ENCODE measurements at regions not wholly inside any gene's neighbourhood (a gene's known extent, or its start where the extent isn't known, plus 50 kb on each side); places are given as distances from the start of the nearest gene placed in this dataset.

DNA sequence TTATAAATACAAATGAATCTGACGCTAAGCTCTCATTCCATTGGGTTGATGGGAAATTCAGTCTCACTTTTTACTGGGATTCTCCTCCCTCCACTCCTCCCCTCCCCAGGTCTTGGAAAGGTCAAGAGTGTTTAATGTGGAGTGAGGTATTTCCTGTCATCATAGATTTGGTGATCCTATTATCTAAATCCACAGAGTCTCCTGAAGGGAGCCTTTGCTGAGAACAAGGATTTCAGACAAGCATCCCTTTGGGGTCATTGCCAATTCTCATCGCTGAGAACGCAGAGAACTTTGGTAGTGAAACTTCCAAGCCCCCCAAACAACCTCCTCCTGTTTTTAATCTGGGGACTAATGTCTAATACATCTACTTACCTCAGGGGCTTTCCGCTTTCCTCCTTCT, 297.9 kb downstream of the OTOL1 start:
- intact Hi-C loops (cut with DNase I) = no loop called here
- DNase-seq = no peak

DNA sequence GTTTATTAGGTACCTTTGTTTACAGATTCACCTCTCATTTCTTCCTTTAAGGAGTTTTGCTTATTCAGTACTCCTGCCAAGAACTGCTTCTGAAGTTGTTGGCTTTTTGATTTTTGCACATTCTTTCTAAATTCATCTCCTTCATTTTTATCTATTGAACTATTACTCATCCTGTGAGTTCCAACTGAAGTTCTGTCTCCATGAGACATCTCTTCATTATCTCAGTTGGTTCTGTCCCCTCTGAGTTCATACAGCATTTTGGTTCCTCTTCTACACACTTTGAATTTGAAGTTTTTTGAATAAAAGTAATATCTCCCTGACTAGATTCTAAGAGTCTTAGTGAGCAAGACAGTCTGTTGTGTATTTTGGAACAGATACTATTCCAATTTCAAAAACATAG, 299.7 kb downstream of the OTOL1 start:
- intact Hi-C loops (cut with DNase I) = no loop called here
- DNase-seq = no peak

DNA sequence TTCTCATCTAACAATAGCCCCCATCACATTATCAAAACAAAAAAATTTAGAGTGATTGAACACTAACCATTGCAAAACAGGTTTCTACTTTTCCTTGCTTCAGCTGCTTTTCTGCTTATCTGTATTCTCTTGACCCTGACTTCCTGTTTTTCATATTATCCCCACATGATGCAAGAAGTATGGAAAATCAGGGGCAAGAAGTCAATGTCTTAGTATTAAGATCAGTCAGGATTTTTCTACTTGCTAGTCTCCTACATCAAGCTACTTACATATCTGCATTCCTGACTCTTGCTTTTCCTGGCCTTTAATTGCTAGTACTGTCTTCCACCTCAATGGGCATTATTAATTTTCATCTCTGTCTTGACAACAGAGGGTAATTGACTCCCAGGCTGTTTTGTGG, 300.2 kb downstream of the OTOL1 start:
- no peak for DNase-seq
- intact Hi-C loops (cut with DNase I) = no loop called here

DNA sequence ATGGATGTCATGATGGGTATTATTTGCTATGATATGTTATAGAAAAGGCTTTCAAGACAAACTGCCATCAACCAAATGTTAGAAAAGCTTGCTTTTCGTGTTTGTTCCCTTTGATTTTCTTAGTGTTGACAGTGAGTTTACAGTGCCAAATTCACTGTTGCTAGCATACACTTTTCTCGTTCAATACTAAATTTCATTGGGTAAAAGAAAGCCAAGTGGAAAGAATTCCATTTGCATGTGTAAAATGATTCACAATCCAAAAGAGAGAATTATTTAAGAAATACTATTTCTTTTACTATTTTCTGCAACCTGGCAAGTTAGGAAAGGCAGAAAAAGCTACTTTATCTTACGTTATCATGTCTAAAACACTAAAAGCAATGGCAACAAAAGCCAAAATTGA, 301.4 kb downstream of the OTOL1 start:
- DNase-seq = no peak
- intact Hi-C loops (cut with DNase I) = no loop called here

DNA sequence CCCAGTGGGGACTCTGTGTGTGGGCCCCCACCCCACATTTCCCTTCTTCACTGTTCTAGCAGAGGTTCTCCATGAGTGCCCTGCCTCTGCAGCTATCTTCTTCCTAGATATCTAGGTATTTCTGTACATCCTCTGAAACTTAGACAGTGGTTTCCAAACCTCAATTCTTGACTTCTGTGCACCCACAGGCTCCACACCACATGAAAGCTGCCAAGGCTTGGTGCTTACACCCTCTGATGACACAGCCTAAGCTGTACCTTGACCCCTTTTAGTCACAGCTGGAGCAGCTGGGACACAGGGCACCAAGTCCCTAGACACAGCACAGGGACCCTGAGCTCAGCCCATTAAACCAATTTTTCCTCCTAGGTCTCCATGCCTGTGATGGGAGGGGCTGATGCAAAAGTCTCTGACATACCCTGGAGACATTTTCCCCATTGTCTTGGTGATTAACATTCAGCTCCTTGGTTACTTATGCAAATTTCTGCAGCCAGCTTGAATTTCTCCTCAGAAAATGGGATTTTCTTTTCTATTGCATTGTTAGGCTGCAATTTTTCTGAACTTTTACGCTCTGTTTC, 304.5 kb downstream of the OTOL1 start:
- intact Hi-C loops (cut with DNase I) = no loop called here
- no peak for DNase-seq

DNA sequence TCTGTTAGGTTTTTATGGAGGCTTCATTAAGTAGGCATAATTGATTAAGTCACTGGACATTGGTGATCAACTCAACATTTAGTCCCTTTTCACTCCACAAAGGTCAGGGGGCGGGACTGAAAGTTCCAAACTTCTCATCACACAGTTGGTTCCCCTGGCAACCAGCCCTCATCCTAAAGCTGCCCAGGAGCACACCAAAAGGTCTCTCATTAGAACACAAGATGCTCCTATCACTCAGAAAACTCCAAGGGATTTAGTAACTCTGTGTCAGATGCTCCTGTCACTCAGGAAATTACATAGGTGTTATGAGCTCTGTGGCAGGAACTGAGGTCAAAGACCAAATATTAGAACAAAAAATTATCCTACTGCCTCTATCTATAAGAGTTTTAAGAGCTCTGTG, 321.5 kb downstream of the OTOL1 start:
- peak in 1 of 10 donors; percentile 24 for DNase-seq
- intact Hi-C loops (cut with DNase I) = no loop called here

DNA sequence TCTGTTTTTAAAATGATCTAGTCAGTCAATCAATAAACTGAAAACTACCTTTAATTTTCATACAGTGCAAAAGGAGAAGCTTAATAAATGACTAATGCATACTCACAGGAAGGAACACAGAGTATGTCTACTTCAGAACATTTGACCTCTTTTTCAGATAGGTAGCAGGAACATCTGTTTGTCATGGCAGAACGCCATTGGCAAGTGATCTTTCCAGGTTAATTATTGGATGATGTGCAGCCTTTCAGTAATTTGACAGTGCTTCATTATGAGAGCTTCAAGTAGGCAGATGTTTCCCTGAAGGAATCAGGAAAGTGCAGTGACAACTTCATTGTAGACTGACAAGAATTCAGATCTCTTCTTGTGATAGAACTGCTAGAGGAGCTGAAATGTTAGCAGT, 325.0 kb downstream of the OTOL1 start:
- intact Hi-C loops (cut with DNase I) = no loop called here
- no peak for DNase-seq

DNA sequence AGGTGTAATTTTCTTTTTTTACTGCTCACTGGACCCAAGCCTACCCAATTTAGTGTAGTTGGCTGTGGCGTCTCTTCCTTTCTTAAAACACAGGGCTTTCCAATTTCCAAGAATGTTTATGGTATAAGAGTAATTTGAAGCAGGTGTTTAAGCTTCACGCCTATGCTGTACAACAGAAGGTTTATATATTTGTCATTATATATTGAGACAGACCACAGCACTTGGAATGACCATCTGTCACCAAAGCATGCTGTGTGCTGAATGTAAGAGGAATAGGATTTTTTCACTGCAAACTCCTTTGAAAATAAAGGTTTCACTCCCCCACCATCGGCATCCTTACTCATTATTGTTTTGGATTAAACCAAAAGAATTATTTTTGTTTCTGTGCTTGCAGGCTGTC, 325.7 kb downstream of the OTOL1 start:
- intact Hi-C loops (cut with DNase I) = no loop called here
- peak in 1 of 10 donors; percentile 19 for DNase-seq

DNA sequence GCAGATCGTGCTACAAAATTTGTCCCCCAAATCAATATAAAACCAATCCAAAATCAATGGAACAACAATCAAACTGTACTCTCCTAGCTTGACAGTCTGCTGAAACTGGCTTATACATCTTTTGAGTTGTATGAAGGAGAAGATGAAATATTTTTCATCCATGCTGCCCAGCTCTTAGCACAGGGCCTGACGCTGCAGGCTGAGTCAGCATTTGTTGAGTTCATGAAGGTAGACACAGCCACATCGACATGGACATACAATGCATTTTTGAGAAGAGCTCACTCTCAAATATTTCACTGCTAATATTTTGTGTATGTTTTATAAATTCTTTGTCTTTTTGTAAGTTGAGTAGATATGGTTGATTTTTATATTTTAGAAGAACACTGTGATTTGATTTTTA, 327.3 kb downstream of the OTOL1 start:
- intact Hi-C loops (cut with DNase I) = no loop called here
- DNase-seq = peak in 1 of 10 donors; percentile 12

DNA sequence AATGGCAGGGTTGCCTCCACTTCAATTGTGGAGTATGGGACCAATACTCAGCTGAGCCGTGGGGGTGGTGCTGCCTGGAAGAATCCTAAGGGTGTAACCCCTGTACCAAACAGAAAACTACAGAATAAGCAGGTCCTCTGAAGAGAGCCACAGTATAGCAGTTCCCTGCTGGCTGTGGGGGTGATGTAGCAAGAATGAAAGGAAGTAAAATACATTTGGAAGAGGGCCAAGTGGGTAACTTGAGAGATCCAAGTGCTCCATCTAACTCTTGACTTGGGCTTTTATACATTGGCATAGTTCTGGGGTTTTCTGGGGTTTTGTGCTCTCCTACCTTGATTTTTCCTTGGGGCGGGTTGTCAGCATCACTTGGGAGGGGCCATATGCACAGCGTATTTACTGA, 341.4 kb downstream of the OTOL1 start:
- intact Hi-C loops (cut with DNase I) = no loop called here
- DNase-seq = no peak

DNA sequence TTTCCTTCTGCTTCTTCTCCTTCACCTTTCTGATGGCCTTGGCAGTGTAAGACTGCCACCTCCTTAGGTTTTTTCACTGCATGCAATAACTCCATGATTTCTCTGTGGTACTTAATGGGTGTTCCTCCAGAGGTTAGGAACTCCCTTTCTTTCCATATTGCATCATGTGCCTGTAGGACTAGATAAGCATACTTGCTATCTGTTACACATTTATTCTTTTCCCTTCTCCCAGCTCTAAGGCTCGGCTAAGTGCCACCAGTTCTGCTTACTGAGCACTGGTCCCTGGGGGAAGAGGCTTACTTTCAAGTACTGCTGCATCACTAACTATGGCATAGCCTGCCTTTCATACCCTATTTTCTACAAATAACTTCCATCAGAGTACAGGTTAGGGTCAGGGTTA, 351.8 kb downstream of the OTOL1 start:
- no peak for DNase-seq
- intact Hi-C loops (cut with DNase I) = no loop called here

DNA sequence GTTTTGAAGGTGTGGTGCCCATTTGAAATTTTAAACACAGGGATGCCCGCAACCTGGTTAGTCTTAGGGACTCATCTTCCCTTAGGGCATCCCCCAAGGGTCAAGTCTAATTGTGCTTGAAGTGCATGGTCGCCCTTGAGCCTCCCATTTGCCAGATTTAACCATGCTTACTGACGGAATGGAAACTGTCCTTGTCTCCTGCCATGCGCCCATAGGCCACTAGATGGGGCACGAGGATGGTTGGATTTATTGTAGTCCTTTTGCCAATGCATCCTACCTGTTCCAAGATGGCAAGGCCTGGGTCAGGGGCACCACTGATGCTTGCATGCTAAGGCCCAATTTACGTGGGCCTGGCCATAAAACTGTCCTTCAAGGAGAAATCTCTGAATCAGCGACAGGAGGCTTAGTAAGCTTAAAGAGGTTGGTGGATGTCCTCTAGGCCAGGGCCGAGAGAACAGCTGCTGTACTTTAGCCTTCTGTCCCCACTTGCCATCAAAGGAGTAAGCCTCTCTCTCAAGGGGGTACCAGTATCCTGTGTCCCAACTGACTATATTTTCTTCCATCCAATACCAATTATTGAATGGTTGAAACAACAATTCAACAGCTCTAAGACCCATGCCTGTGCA, 355.4 kb downstream of the OTOL1 start:
- peak in 9 of 10 donors; percentile 33 to 90 (median 46) for DNase-seq
- intact Hi-C loops (cut with DNase I) = no loop called here

DNA sequence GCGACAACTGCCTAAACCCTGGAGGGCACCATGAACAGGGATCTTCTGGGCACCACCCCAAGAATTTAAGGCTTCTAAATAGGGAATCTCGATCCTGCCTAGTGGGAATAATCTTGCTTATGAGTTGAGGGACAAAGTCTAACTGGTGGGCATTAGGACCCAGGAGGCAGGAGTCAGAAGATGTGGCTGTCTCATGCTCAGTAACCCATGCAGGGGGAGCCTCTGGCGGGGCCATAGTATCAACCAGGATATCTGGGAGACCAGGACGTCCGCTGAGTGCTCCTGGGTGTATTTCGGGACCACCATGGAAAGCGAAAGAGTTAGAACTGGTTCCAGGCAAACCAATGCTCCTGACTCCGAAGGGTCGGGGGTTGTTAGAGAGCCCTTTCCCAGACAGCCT, 356.1 kb downstream of the OTOL1 start:
- DNase-seq = peak in 1 of 10 donors; percentile 81
- intact Hi-C loops (cut with DNase I) = no loop called here

DNA sequence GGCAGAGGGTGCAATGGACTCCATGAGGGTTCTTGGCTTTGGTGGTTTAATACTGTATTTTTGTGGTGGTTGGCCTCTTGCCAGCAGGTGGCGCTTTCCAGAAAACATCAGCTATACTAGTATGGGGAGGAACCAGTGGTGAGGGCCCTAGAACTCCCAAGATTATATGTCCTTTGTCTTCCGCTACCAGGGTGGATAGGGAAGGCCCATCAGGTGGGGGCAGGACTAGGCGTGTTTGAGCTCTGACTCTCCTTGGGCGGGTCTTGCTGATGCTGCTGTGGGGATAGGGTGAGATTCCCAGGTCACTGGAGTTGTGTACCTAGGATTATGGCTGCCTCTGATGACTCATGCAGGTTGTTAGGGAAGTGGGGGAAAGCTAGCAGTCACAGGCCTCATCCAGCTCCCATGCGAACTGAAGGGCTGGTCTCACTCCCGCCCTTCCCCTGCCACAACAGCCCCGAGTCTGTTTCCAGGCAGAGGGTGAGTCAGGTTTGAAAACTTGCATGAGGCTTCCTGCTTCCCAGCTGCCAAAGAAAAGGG, 357.7 kb downstream of the OTOL1 start:
- intact Hi-C loops (cut with DNase I) = no loop called here
- no peak for DNase-seq

DNA sequence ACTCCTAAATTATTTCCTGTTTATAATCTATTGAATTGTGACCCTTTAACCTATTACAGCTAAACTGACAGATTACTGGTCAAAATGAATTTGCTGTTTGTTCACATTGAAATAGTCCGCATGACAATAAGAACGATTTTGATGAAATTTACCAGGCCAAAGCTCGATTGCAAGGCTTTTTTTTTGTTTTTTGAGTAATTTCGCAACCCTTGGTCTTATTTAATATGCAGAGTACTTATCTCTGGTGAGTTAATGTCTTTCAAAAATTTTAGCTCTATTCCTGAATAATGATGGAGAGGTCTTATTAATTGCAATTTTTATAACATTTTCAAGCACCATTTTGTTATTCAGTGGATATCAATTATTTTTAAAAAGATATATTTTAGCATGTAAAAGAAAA, 362.4 kb downstream of the OTOL1 start:
- no peak for DNase-seq
- intact Hi-C loops (cut with DNase I) = no loop called here

DNA sequence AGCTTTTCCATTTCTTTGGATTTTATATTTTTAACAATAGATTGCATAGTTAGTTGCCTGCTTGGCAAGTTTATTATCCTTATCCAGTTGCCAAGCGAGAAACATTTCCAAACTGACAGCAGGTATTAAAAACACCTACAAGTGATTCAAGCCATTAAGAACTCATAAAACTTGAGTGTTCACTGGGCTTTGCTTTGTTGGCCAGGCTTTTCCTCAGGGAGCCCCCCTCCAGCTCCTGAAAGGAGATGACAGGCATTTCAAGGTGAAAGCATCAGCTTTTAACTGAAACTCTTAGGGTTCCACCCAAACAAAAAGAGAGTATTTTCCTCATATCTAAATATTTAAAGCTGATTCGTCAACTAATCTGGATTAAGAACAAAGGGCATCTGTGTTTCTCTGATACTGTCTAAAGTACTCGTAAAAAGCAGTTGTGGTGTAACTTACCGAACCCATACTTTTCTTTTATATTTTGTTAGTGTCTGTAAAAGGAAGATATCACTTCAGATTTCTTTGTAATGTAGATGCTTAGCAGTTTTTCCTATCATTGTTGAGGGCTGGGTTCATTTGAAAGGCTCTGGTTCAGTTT, 363.4 kb downstream of the OTOL1 start:
- DNase-seq = no peak
- intact Hi-C loops (cut with DNase I) = no loop called here

DNA sequence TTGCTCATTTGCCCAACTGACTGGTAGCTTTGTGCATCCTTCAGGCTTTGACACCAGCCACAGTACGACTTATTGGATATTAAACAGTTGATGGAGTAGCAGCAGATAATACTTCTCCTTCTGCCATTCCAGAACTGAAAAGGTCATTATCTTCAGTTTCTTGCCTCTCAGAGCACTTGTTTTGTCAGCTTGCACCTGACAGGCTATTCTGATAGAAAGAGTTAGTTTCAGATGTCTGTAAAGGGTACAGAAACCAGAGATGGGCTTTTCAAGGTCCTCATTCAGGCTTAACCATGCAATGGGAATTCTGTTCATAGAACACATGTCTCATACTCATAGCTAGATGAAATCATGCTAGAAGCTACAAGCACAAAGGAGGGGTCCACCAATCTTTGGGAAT, 367.2 kb downstream of the OTOL1 start:
- no peak for DNase-seq
- intact Hi-C loops (cut with DNase I) = no loop called here

DNA sequence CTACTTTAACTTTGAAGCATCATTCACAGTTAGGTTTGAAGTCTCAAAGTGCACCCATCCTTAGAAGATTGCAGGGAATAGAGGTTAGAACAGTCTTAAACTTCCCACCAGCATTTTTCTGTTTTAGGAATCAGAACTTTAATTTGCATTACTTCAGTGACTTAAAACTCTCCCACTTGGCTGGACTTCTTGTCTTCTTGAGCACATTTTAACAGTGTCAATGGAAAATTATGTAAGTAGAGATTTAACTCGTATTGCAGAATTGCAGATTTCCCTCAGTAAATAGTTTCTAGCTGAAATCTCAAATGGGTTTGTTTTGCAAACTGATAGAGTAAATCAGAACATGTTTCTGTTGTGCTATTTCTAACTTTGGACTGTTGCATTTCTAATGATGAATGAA, 369.6 kb downstream of the OTOL1 start:
- no peak for DNase-seq
- intact Hi-C loops (cut with DNase I) = no loop called here

DNA sequence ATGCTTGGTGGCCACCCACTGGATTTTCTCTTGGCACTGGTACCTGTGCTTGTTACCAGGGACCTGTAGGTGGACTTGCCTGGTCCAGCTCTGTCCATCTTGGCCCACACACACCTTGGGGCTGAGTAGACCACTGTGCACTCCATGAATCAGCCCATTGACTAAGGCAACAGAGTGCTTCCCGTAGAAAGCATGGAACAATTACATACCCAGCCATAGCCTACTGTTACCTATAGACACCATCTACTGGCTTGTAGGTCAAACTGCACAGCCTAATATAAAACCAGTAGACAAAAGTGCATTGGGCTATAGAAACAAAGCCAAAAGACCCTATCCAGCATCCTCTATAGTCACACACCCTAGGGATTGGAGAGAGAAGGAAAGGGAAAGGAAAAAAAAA, 378.9 kb downstream of the OTOL1 start:
- intact Hi-C loops (cut with DNase I) = no loop called here
- DNase-seq = no peak

DNA sequence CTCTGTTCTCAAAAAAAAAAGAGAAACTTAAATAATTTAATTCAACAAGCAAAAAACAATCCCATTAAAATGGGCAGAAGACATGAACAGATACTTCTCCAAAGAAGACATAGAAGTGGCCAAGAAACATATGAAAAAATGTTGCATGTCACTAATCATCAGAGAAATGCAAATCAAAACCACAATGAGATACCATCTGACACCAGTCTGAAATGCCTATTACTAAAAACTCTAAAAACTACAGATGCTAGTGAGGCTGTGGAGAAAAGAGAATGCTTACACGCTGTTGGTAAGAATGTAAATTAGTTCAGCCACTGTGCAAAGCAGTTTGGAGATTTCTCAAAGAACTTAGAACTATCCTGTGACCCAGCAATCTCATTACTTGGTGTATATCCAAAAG, 382.9 kb downstream of the OTOL1 start:
- intact Hi-C loops (cut with DNase I) = no loop called here
- no peak for DNase-seq

DNA sequence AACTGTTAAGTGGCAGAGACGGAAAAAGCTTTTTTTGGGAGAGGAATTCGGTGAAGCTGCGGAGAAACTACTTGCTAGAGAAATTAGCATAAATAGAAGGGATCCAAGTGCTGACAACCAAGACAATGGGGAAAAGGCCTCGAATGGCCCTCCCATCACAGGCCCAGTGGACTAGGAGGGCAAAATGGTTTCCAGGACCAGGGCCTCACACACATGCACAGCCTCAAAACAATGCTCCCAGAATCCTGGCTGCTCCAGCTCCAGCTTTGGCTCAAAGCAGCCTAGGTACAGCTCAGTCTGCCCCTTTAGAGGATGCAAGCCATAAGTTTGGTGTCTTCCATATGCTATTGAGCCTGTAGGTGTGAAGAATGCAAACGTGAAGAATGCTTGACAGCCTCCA, 388.2 kb downstream of the OTOL1 start:
- intact Hi-C loops (cut with DNase I) = no loop called here
- no peak for DNase-seq

DNA sequence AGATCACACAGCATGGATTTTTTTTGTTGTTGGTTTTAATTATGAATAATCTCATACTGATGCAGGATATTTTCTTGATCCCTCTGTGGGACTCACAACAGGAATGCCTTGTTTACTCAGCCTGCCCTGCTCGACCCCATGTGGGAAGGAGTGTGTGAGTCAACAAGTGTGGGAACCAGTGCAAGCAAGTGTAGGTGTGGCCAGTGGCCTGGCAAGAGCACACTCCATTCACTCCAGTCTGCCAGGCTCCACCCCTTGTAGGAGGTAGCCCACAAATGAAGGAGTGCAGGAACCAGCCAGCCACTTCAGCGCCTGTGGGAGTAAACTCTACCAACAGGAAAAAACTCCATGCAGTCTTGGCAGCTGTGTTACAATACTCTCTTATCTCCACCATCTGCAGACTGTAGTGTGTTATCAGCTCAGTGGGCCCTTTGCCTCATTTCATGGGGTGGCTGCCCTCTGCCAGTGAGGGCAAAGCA, 393.6 kb downstream of the OTOL1 start:
- no peak for DNase-seq
- intact Hi-C loops (cut with DNase I) = no loop called here

Data from posterior cingulate gyrus (tissue), 11 donors.